ENCODE measurements at regions not wholly inside any gene's neighbourhood (a gene's known extent, or its start where the extent isn't known, plus 50 kb on each side); places are given as distances from the start of the nearest gene placed in this dataset.

- no peak overlapping the region for H2AFZ ChIP-seq (ENCODE audit: low read length)
- H3K27ac ChIP-seq (ENCODE audit: low read depth, low read length) = no peak overlapping the region
- no peak for TF ChIP-seq CTCF (IDR thresholded peaks at IDR 0.05; ENCODE audit: extremely low read depth, low read depth, low read length)
These were observed 99.9 kb downstream of the ENC1 start for GRCh38 chr5:74540622-74541021.

DNA sequence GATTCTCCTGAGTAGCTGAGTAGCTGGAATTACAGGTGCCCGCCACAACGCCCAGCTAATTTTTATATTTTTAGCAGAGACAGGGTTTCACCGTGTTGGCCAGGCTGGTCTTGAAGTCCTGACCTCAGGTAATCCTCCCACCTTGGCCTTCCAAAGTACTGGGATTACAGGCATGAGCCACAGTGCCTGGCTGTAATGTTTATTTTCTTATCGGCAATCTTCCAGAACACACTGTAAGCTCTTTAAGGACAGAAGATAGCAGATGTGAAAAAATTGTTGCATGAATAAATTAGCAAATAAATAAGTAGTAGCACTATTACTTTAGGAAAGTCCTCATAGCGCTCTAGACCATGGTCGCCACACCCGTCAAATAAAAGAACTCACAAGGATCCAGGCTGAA, 100.5 kb downstream of the ENC1 start:
- no peaks in the 10 kb centered on the region for H4K20me1 ChIP-seq (ENCODE audit: insufficient read depth, low read length)
- H3K79me2 ChIP-seq (ENCODE audit: insufficient read depth, low read length) = no peaks in the 10 kb centered on the region
- H3K27ac ChIP-seq (ENCODE audit: low read depth, low read length) = no peak overlapping the region
- H3K36me3 ChIP-seq (ENCODE audit: insufficient read depth, low read length) = no peaks in the 10 kb centered on the region
- H2AFZ ChIP-seq (ENCODE audit: low read length) = no peak overlapping the region
- H3K4me3 ChIP-seq (ENCODE audit: insufficient read depth, low read length) = no peak overlapping the region
- H3K4me1 ChIP-seq (ENCODE audit: insufficient read depth, low read length) = peaks cover 40% of the 10 kb centered on the region
- no peak for DNase-seq (ENCODE audit: insufficient read length, low spot score, missing footprints)
- no peaks in the 10 kb centered on the region for H3K9me3 ChIP-seq (ENCODE audit: low read depth, low read length)
- no peak overlapping the region for H3K4me2 ChIP-seq (ENCODE audit: insufficient read depth, low read length)
- no peaks in the 10 kb centered on the region for H3K27me3 ChIP-seq (ENCODE audit: insufficient read depth, low read length)
- TF ChIP-seq CTCF (IDR thresholded peaks at IDR 0.05; ENCODE audit: extremely low read depth, low read depth, low read length) = no peak

More at GRCh38 chr5:74540622-74541021, 99.9 kb downstream of the ENC1 start:
- Histone ChIP-seq H3K4me1 (ENCODE audit: insufficient read depth, low read length) (peaks cover 40% of the 10 kb centered on the region), H3K36me3 (ENCODE audit: insufficient read depth, low read length) (no peaks in the 10 kb centered on the region), H3K9me3 (ENCODE audit: low read depth, low read length) (no peaks in the 10 kb centered on the region), H4K20me1 (ENCODE audit: insufficient read depth, low read length) (no peaks in the 10 kb centered on the region), H3K79me2 (ENCODE audit: insufficient read depth, low read length) (no peaks in the 10 kb centered on the region), H3K4me2 (ENCODE audit: insufficient read depth, low read length) (no peak overlapping the region), H3K4me3 (ENCODE audit: insufficient read depth, low read length) (no peak overlapping the region), H3K27me3 (ENCODE audit: insufficient read depth, low read length) (no peaks in the 10 kb centered on the region)
- DNase-seq (ENCODE audit: insufficient read length, low spot score, missing footprints) = no peak

- H3K36me3 ChIP-seq (ENCODE audit: insufficient read depth, low read length) = no peaks in the 10 kb centered on the region
- H3K9me3 ChIP-seq (ENCODE audit: low read depth, low read length) = no peaks in the 10 kb centered on the region
- no peak overlapping the region for H3K4me3 ChIP-seq (ENCODE audit: insufficient read depth, low read length)
- no peak overlapping the region for H3K27ac ChIP-seq (ENCODE audit: low read depth, low read length)
- H3K4me1 ChIP-seq (ENCODE audit: insufficient read depth, low read length) = peaks cover 27% of the 10 kb centered on the region
- TF ChIP-seq CTCF (IDR thresholded peaks at IDR 0.05; ENCODE audit: extremely low read depth, low read depth, low read length) = no peak
- no peaks in the 10 kb centered on the region for H3K79me2 ChIP-seq (ENCODE audit: insufficient read depth, low read length)
- peak overlapping the region; percentile 84 for H2AFZ ChIP-seq (ENCODE audit: low read length)
- H4K20me1 ChIP-seq (ENCODE audit: insufficient read depth, low read length) = no peaks in the 10 kb centered on the region
- peak overlapping the region; percentile 55 for H3K4me2 ChIP-seq (ENCODE audit: insufficient read depth, low read length)
- DNase-seq (ENCODE audit: insufficient read length, low spot score, missing footprints) = peak; percentile 65
- H3K27me3 ChIP-seq (ENCODE audit: insufficient read depth, low read length) = no peaks in the 10 kb centered on the region
These were observed 102.3 kb downstream of the ENC1 start for GRCh38 chr5:74538206-74538661.

- no peak for TF ChIP-seq CTCF (IDR thresholded peaks at IDR 0.05; ENCODE audit: extremely low read depth, low read depth, low read length)
- Histone ChIP-seq H3K36me3 (ENCODE audit: insufficient read depth, low read length) (no peaks in the 10 kb centered on the region), H3K4me1 (ENCODE audit: insufficient read depth, low read length) (peaks cover 13% of the 10 kb centered on the region), H2AFZ (ENCODE audit: low read length) (no peak overlapping the region), H3K4me3 (ENCODE audit: insufficient read depth, low read length) (no peak overlapping the region), H3K79me2 (ENCODE audit: insufficient read depth, low read length) (no peaks in the 10 kb centered on the region), H3K9me3 (ENCODE audit: low read depth, low read length) (no peaks in the 10 kb centered on the region), H3K4me2 (ENCODE audit: insufficient read depth, low read length) (no peak overlapping the region), H4K20me1 (ENCODE audit: insufficient read depth, low read length) (no peaks in the 10 kb centered on the region), H3K27ac (ENCODE audit: low read depth, low read length) (no peak overlapping the region), H3K27me3 (ENCODE audit: insufficient read depth, low read length) (no peaks in the 10 kb centered on the region)
- no peak for DNase-seq (ENCODE audit: insufficient read length, low spot score, missing footprints)
These were observed 103.9 kb downstream of the ENC1 start for GRCh38 chr5:74536658-74537057.
